Activated T-cell treated with anti-CD3 and anti-CD28 coated beads for 48 hours (primary cell): ENCODE measurements at regions not wholly inside any gene's neighbourhood (a gene's known extent, or its start where the extent isn't known, plus 50 kb on each side); places are given as distances from the start of the nearest gene placed in this dataset.
"Not testable (repeated sequence)": the region's sequence is repeated elsewhere in the genome, so short reads cannot be mapped to it uniquely, and the experiment has no call there.

Experiments
- DNase-seq: peaks from one replicate; pipeline ENCODE4 v3.0.0-alpha.2; 2020; ENCODE audit warnings: low read depth

GRCh38 chr21:13921455-13921854, 289.3 kb downstream of the LIPI start:
- DNase-seq: not testable (repeated sequence)

- not testable (repeated sequence) for DNase-seq
These were observed 297.8 kb downstream of the POTED start for GRCh38 chr21:13907385-13907784.

- not testable (repeated sequence) for DNase-seq
These were observed 287.1 kb downstream of the POTED start for GRCh38 chr21:13896596-13897247.

- DNase-seq: not testable (repeated sequence)
These were observed 284.0 kb downstream of the POTED start for GRCh38 chr21:13893617-13894016.

- DNase-seq: not testable (repeated sequence)
These were observed 283.4 kb downstream of the POTED start for GRCh38 chr21:13893025-13893424.

GRCh38 chr21:13892146-13892751, 282.7 kb downstream of the POTED start:
- not testable (repeated sequence) for DNase-seq

- DNase-seq: not testable (repeated sequence)
These were observed 279.6 kb downstream of the POTED start for GRCh38 chr21:13889176-13889575.

- not testable (repeated sequence) for DNase-seq
These were observed 274.2 kb downstream of the POTED start for GRCh38 chr21:13883641-13884395.

- DNase-seq: not testable (repeated sequence)
These were observed 267.9 kb downstream of the POTED start for GRCh38 chr21:13877503-13877902.

- DNase-seq: not testable (repeated sequence)
These were observed 267.4 kb downstream of the POTED start for GRCh38 chr21:13876999-13877398.

GRCh38 chr21:13874001-13874400, 264.4 kb downstream of the POTED start:
- not testable (repeated sequence) for DNase-seq

GRCh38 chr21:13854638-13855037, 245.1 kb downstream of the POTED start:
- no peak for DNase-seq

GRCh38 chr21:13850808-13851207, 241.2 kb downstream of the POTED start:
- DNase-seq: not testable (repeated sequence)

GRCh38 chr21:13849489-13849888, 239.9 kb downstream of the POTED start:
- DNase-seq: not testable (repeated sequence)

- DNase-seq: not testable (repeated sequence)
These were observed 237.1 kb downstream of the POTED start for GRCh38 chr21:13846718-13847117.

- DNase-seq: not testable (repeated sequence)
These were observed 235.0 kb downstream of the POTED start for GRCh38 chr21:13844574-13844973.

GRCh38 chr21:13843081-13843480, 233.5 kb downstream of the POTED start:
- DNase-seq: not testable (repeated sequence)

- not testable (repeated sequence) for DNase-seq
These were observed 218.1 kb downstream of the POTED start for GRCh38 chr21:13827666-13828065.

- no peak for DNase-seq
These were observed 217.6 kb downstream of the POTED start for GRCh38 chr21:13827201-13827600.

GRCh38 chr21:13826511-13826910, 216.9 kb downstream of the POTED start:
- DNase-seq: not testable (repeated sequence)

GRCh38 chr21:13825218-13825778, 215.7 kb downstream of the POTED start:
- DNase-seq: not testable (repeated sequence)

GRCh38 chr21:13820286-13820685, 210.7 kb downstream of the POTED start:
- DNase-seq: not testable (repeated sequence)
